A673 (cell line): ENCODE measurements at regions not wholly inside any gene's neighbourhood (a gene's known extent, or its start where the extent isn't known, plus 50 kb on each side); places are given as distances from the start of the nearest gene placed in this dataset.

Experiments used
- BruUV-seq: library from RNA; stranded (reverse); fragments of 400-500 nt; replicated peaks from 2 replicates; lab custom pipeline; 2021; lab: Mats Ljungman, UMichigan
- CTCF ChIA-PET: fragments of 300-600 bp; sonication (Branson Sonifier 250); formaldehyde crosslinking; loops from one replicate; lab custom pipeline; 2022; ENCODE audit warnings: antibody characterized with exemption; lab: Charles Lee
- POLR2A ChIA-PET: fragments of 300-600 bp; sonication (Branson Sonifier 250); formaldehyde crosslinking; loops from one replicate; lab custom pipeline; 2022; ENCODE audit warnings: antibody characterized with exemption; ENCODE audit not compliant: low non-redundant PET; lab: Charles Lee
- DNase-seq: peaks from one replicate; pipeline ENCODE4 v3.0.0-alpha.2; 2015; ENCODE audit warnings: low spot score
- H3K27ac ChIP-seq: fragments of 200-600 bp; sonication (generic); 2 replicates; pipeline ENCODE4 v1.5.1; 2016; ENCODE audit warnings: mixed run types, low read depth, mild to moderate bottlenecking, mixed read lengths, antibody characterized with exemption, low read length; ENCODE audit not compliant: poor library complexity, severe bottlenecking
- H3K27me3 ChIP-seq: fragments of 200-600 bp; sonication (generic); replicated peaks from 2 replicates; pipeline ENCODE4 v1.6.1; 2017; ENCODE audit warnings: mixed run types, low read depth, mild to moderate bottlenecking, mixed read lengths, antibody characterized with exemption, low read length; ENCODE audit not compliant: insufficient read depth, poor library complexity
- H3K36me3 ChIP-seq: fragments of 200-600 bp; sonication (generic); 2 replicates; pipeline ENCODE4 v1.6.1; 2016; ENCODE audit warnings: mixed run types, mild to moderate bottlenecking, mixed read lengths, antibody characterized with exemption, low read length; ENCODE audit not compliant: insufficient read depth, poor library complexity, severe bottlenecking
- H3K4me1 ChIP-seq: fragments of 200-600 bp; sonication (generic); 2 replicates; pipeline ENCODE4 v1.6.1; 2017; ENCODE audit warnings: mixed run types, mild to moderate bottlenecking, mixed read lengths, antibody characterized with exemption, low read length; ENCODE audit not compliant: insufficient read depth, poor library complexity, severe bottlenecking
- H3K4me3 ChIP-seq: fragments of 200-600 bp; sonication (generic); 2 replicates; pipeline ENCODE4 v1.5.1; 2016; ENCODE audit warnings: low read depth, mixed run types, mild to moderate bottlenecking, mixed read lengths, low read length; ENCODE audit not compliant: poor library complexity, severe bottlenecking
- H3K9me3 ChIP-seq: fragments of 200-600 bp; sonication (generic); 2 replicates; pipeline ENCODE4 v1.6.1; 2016; ENCODE audit warnings: mixed run types, low read depth, mild to moderate bottlenecking, mixed read lengths, antibody characterized with exemption, low read length; ENCODE audit not compliant: poor library complexity, severe bottlenecking
- EZH2 ChIP-seq: fragments of 200-600 bp; sonication (generic); IDR thresholded peaks from 2 replicates; pipeline ENCODE4 v1.6.1; 2017; ENCODE audit warnings: borderline replicate concordance, low read depth, mild to moderate bottlenecking, mixed read lengths, antibody characterized with exemption, low read length; ENCODE audit not compliant: poor library complexity, severe bottlenecking
- intact Hi-C: fragments of 100-400 bp; cut with micrococcal nuclease; formaldehyde crosslinking; loops from one replicate; pipeline ENCODE4 v1.10.0; 2022; ENCODE audit not compliant: unreplicated experiment
- TF ChIP-seq, protein P1 (sequence below): fragments of 300-800, 200-600 bp; sonication (generic); conservative IDR thresholded peaks from 2 replicates; pipeline ENCODE4 v1.5.1; 2017; ENCODE audit warnings: low read depth, mild to moderate bottlenecking, antibody characterized with exemption, low read length, moderate library complexity, mixed read lengths

DNA sequence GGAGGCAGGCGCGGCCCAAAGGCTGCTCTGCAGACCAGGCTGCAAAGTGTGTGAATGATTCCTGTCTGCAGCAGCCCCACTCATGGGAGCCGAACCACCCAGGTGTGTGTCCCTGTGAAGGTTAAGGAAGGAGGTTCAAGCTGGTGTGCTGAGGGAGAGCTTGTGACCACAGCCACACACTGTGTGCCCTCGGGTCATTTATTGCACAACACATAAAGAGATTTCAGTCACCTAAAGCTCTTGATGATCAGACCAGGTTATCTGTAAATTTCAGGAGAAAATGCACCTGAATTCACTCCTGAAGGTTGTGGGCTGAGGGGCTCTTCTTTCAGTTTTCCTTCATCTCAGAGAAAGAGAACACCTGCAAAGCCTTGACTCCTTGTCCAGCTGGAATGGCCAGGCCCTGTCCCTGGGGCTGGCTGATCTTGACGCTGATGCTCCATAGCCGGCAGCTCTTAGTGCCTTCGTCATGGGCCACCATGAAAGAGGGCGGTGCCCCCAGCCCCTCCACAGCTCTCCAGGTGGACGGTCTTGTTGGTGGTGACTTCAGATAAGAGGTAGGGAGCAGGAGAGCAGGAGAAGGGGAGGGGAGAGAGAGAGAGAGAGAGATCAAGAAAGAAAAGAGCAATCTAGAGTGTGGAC, 110.8 kb upstream of the C1QTNF9B start:
- no TSS peak for BruUV-seq
- Histone ChIP-seq H3K4me3 (no peak overlapping the region), H3K4me1 (no peaks in the 10 kb centered on the region), H3K27ac (no peak overlapping the region), H3K9me3 (no peaks in the 10 kb centered on the region), H3K27me3 (no peaks in the 10 kb centered on the region), H3K36me3 (no peaks in the 10 kb centered on the region)
- DNase-seq, result no peak
- TF ChIP-seq EZH2, result no peak
- TF ChIP-seq, protein P1, sequence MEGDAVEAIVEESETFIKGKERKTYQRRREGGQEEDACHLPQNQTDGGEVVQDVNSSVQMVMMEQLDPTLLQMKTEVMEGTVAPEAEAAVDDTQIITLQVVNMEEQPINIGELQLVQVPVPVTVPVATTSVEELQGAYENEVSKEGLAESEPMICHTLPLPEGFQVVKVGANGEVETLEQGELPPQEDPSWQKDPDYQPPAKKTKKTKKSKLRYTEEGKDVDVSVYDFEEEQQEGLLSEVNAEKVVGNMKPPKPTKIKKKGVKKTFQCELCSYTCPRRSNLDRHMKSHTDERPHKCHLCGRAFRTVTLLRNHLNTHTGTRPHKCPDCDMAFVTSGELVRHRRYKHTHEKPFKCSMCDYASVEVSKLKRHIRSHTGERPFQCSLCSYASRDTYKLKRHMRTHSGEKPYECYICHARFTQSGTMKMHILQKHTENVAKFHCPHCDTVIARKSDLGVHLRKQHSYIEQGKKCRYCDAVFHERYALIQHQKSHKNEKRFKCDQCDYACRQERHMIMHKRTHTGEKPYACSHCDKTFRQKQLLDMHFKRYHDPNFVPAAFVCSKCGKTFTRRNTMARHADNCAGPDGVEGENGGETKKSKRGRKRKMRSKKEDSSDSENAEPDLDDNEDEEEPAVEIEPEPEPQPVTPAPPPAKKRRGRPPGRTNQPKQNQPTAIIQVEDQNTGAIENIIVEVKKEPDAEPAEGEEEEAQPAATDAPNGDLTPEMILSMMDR, result no peak
- intact Hi-C loops, result no loop called here
- POLR2A ChIA-PET, result no interaction called here
- CTCF ChIA-PET, result no interaction called here

DNA sequence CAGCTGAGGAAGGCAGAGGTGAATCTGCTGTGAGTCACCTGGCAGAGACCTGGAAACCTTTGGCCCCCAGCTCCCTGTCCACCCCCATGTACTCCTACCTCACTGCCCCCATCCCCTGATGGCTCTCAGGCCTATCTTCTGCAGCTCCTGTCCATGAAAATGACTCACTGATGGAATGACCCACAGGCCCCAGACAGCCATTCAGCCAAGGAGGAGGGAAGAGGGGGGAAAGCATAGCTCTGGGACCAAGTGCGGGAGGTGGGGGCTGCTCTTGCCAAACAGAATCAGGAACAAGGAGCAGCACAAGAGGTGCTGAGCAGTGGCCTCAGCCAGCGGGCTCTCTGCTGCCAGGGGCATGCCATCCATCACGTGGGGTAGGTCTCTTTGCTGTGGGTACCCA, 111.4 kb upstream of the C1QTNF9B start:
- Histone ChIP-seq H3K4me1 (no peaks in the 10 kb centered on the region), H3K4me3 (no peak overlapping the region), H3K36me3 (no peaks in the 10 kb centered on the region), H3K9me3 (no peaks in the 10 kb centered on the region), H3K27me3 (no peaks in the 10 kb centered on the region), H3K27ac (no peak overlapping the region)
- ChIA-PET POLR2A (no interaction called here), CTCF (no interaction called here)
- intact Hi-C loops, result no loop called here
- BruUV-seq, result no TSS peak
- no peak for TF ChIP-seq EZH2
- TF ChIP-seq, protein P1, result no peak
- DNase-seq, result no peak

DNA sequence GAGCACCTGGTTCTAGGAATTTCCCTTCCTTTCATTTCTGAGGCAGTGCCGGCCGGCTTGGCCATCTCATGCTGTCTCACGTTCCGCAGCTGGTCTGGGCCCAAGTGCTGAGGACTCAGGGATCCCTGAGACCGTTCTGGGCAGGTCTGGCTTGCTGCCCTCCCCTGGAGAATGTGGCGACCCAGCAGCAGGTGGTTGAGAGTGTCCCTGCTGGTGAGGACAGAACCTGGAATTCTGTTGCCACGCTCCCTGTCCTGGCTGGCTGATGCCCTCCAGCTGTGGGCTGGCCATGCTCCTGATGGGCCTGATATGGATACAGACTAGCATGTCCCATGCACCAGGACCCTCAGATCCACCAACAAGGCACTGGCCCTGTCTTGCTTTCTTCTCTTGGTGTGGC, 114.0 kb upstream of the C1QTNF9B start:
- no peak for DNase-seq
- Histone ChIP-seq H3K27me3 (no peaks in the 10 kb centered on the region), H3K9me3 (no peaks in the 10 kb centered on the region), H3K4me3 (no peak overlapping the region), H3K27ac (no peak overlapping the region), H3K4me1 (no peaks in the 10 kb centered on the region), H3K36me3 (no peaks in the 10 kb centered on the region)
- intact Hi-C loops, result no loop called here
- TF ChIP-seq, protein P1, result no peak
- TF ChIP-seq EZH2, result no peak
- POLR2A ChIA-PET, result no interaction called here
- CTCF ChIA-PET, result no interaction called here
- BruUV-seq, result no TSS peak
